H7 (cell line): ENCODE measurements at regions not wholly inside any gene's neighbourhood (a gene's known extent, or its start where the extent isn't known, plus 50 kb on each side); places are given as distances from the start of the nearest gene placed in this dataset.
"Not testable (repeated sequence)": the region's sequence is repeated elsewhere in the genome, so short reads cannot be mapped to it uniquely, and the experiment has no call there.

Experiments
- DNase-seq: peaks from one replicate; pipeline ENCODE4 v3.0.0; 2012
- H3K27me3 ChIP-seq: 2 replicates; pipeline ENCODE4 v1.6.0; 2011; ENCODE audit warnings: mild to moderate bottlenecking, low read length; ENCODE audit not compliant: control insufficient read depth, insufficient read depth
- H3K36me3 ChIP-seq: replicated peaks from 2 replicates; pipeline ENCODE4 v1.5.1; 2011; ENCODE audit warnings: low read length; ENCODE audit not compliant: control insufficient read depth, insufficient read depth
- H3K4me3 ChIP-seq: 2 replicates; pipeline ENCODE4 v1.5.1; 2011; ENCODE audit warnings: low read depth, mild to moderate bottlenecking, control low read depth, low read length, moderate library complexity; ENCODE audit not compliant: insufficient read depth

DNA sequence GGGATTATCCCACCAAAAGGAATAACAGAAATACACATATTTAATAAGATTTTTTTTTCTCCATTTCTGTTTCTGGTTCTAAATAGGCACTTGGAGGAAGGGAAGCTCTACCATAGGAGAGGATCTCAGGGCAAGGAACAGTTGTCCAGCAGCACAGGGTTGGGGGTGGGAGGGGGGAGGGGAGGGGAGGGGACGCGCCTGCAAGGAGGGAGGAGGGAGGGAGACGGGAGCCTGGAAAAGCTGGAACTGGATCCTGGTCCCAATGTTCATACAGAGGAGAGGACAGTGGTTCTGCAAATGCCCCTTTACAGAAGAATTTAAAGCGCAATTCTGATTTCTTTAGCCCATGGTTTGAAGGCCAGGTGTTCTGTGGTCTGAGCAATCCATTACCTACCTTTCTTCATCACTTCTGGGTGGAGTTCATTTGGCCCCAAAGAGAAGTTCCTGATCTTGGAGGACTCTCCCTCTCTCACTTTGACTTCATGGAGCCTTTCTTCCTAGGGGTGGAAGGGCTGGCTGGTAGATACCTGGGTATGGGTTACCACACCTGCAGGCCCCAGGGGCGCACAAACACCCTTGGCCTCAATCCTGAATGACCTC, 348.9 kb upstream of the NCAM1 start:
- H3K36me3 ChIP-seq, result no peaks in the 10 kb centered on the region
- no peak overlapping the region for H3K4me3 ChIP-seq
- no peaks in the 10 kb centered on the region for H3K27me3 ChIP-seq
- peak; percentile 72 for DNase-seq

DNA sequence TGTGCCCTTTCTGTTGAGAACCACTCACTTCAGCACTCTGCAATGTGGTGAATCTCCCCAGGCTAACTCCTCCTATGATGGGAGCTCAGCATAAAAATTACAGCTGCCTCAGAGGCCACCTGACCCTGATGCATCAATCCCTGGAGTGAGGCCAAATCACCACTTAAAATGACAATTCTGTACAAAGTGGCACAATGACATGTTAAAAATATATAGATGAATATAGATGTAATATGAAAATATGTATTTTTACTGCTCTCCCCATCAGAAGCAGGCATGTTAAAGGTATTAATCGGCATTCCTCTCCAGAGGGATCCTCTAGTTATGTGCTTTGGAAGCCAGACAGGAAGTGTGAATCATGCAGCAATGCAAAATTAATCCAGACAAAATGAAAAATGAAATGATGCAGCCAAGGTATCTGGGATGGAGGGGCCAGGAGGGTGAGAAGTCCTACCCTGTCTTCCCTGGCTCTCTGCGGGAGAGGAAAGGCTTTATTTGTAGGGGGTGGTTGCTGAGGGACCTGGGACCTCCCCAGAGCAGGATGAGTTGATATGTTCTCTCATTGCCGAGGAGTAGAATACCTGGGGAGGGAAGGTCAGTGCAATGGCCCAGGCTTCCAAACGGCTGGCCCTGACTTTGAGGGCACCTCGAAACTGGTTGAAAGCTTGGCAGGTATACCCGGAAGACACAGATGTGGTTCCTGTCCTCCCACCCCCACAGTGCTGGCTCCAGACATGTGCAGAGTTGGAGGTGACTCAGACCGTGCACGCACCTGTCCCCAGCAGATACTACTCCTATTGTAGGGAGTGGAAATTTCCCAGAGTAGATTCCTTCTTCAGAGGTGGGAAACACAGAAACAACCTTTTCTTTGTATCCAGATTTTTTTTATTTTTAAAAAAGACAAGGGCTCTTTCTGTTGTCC, 347.9 kb upstream of the NCAM1 start:
- H3K27me3 ChIP-seq, result no peaks in the 10 kb centered on the region
- H3K36me3 ChIP-seq, result no peaks in the 10 kb centered on the region
- no peak overlapping the region for H3K4me3 ChIP-seq
- no peak for DNase-seq

DNA sequence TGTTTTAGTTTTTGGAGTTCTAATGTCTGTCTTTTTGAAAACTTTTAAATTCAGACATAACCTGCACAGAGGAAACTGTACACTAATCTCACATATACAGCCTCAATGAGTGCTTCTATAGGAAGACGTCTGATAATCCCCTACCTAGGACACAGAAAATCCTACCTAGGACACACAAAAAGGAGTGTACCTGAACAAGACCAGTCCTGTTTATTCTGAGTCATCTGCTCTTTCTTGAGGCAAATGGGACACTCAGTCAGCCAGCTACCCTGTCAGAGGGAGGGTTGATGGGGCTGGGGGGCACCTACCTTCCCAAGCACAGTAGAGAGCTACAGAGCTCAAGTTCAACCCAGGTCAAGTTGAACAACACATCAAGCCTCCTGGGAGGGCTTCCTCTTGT, 346.6 kb upstream of the NCAM1 start:
- H3K36me3 ChIP-seq, result no peaks in the 10 kb centered on the region
- no peaks in the 10 kb centered on the region for H3K27me3 ChIP-seq
- no peak for DNase-seq
- no peak overlapping the region for H3K4me3 ChIP-seq

DNA sequence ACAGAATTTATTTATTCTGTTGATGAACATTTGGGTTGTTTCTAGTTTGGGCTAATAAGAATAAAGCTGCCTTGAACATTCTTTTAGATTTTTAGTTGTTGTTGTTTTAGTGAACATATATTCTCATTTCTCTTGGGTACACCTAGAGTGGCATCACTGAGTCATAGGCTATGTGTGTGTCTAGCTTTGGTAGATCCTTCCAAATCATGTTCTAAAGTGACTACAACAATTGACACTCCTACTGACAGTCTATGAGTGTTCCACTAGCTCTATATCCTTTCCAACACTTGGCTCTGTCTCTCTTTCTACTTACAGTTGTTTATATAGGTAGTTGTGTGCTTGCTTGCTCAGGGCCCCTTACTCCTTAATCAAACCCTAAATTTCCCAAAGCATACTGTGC, 346.0 kb upstream of the NCAM1 start:
- no peak overlapping the region for H3K4me3 ChIP-seq
- H3K27me3 ChIP-seq, result no peaks in the 10 kb centered on the region
- DNase-seq, result no peak
- H3K36me3 ChIP-seq, result no peaks in the 10 kb centered on the region

DNA sequence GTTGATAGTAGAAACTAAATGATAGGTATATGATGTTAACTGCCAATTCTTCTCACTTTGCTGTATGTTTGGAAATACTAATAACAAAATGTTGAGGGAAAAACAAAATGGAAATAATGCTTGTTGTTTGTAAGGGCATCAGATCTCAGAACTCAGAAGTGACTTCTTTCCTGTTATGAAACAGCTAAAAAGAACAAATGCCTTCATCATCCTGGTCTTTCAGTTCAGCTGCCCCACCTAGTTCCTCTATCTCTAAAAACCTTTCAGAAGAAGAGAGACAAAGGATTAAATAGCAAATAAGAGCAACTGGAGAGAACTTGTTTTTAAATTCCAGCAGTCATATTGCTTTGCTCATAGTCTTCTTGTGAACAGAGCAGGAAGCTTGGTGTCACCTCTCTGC, 345.3 kb upstream of the NCAM1 start:
- Histone ChIP-seq H3K4me3 (no peak overlapping the region), H3K36me3 (no peaks in the 10 kb centered on the region), H3K27me3 (no peaks in the 10 kb centered on the region)
- no peak for DNase-seq

DNA sequence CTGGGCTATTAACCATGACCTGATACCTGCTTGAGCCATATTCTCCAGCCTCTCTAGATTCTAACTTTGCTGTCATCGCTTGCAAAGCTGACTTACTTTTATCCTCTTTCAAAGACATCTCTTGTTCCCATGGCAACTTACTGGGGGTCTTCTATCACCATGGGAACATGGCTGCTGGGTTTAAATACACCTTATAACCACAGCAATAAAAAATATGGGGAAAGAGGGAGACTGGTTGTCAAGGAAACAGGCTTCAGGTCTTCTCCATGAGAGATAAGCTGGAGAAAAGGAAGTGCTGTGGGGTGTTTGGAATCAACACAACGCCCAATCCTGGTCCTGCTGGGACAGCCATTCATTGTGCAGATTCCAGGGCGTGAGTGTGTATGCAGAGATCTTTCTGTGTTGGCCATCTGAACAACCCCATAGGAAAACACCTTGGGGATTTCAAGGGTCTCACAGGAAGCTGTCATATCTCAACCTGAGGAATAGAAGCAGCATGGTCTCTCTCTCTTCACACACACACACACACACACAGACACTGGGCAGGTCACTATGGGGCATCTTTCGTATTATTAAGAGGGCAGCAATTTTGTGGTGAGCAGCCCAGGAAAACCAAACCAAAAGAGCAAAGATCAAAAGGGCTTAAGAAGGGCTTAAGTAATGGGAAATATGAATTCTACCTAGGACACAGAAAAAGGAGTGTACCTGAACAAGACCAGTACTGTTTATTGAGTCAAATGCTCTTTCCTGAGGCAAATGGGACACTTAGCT, 344.7 kb upstream of the NCAM1 start:
- no peaks in the 10 kb centered on the region for H3K27me3 ChIP-seq
- no peak overlapping the region for H3K4me3 ChIP-seq
- H3K36me3 ChIP-seq, result no peaks in the 10 kb centered on the region
- no peak for DNase-seq

DNA sequence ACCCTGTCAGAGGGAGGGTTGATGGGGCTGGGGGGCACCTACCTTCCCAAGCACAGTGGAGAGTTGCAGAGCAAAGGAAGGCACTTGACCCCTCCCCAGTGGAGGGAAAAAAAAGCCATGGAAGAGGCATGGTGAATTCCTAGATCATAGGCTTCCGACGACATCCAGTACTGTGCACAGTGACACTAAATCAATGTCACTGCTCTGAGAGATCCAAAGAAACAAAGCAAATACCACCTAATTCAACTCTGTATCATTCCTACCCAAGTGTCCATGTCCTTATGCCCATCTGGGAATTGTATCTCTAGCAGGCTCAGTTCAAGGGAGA, 344.2 kb upstream of the NCAM1 start:
- no peak for DNase-seq
- Histone ChIP-seq H3K4me3 (no peak overlapping the region), H3K27me3 (no peaks in the 10 kb centered on the region), H3K36me3 (no peaks in the 10 kb centered on the region)

DNA sequence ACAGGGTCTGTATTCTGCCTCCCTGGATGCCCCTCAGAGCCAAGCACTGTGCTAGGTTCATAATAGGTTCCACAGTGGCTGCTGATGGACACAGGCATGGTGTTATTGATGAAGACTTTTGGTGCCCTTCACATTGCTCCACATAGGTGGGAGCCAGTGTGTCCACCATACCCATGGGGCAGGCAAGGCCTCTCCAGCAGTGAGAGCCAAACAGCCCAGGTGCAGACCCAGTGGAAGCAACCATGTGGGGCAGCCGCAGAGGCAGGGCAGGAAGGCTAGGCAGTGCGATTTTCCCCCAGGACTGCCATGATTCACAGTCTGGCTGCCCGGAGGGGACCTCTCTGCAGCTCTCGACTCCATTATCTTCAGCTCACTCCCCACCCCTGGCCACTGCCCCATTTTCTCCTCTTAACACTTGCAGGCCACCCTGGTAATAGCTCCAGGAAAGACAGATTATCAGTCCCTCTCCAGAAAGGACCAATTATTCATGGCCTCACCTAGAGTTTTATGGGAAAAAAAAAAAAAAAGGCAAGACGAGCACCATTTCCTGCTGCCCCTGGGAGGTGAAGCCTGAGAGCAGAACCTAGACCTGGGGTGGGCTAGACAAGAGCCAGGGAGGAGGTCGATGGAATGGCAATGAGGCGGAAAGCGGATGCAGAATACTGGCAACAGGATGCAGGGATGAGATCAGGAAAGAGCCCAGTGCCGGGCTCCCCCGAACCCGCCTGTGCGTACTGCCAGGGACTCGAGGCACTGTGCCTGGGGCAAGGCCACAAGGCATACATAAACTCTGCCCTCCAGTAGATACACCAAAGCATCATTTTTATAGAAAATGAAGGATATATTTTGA, 343.0 kb upstream of the NCAM1 start:
- no peaks in the 10 kb centered on the region for H3K36me3 ChIP-seq
- H3K27me3 ChIP-seq, result no peaks in the 10 kb centered on the region
- DNase-seq, result no peak
- H3K4me3 ChIP-seq, result no peak overlapping the region

DNA sequence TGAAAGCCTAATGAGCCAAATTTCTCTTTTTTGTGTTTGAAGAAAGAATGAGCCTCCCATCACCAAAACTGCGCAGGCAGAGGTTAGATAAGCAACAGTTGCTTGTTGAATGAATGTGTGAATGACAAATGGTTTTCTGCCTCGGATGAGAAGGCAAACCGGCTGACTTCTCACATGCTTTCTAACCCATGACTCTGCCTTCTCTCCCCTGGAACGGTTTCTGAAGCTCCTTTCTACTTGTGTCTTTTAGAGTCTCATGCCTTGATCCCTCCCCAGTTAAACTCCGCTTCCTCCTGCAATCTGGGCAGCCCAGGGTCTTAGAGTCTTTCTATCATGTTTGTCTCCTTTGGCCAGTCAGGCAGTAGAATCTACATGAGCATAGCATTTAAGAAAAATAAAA, 342.1 kb upstream of the NCAM1 start:
- no peak for DNase-seq
- Histone ChIP-seq H3K36me3 (no peaks in the 10 kb centered on the region), H3K4me3 (no peak overlapping the region), H3K27me3 (no peaks in the 10 kb centered on the region)

DNA sequence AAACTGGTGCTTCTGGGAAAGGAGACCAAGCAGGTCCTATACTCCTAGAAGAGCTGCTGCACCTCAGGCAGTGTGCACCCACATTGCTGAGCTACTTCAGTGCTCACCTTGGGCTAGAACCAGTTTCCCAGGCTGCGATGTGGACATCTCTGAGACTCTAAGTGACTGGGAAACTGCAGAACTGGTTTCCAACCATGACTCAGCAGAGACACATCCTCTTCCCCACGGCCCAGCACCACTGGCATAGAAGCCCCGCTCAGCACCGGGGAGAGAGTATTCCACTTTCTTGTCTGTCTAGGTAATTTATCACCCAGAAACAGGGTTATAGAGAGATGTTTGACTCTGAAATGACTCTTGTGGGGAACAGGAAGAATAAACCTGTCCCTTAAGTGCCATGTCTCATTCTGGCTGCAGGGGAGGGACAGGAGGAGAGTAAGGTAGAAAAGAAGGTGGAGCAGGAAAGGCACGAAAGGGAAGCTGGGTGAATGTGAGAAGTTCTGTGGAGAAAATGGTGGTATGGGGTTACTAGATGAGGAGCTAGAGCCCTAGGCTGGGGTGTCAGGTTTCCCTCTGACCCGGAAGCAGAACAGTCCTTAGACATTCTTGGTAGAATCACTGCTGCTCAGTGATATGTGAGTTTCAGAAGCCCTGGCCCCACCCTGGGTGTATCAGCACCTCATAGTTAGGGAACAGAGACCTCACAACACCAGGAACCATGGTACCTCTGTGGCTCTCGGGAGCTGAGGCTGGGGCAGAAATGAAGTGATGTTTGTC, 340.4 kb upstream of the NCAM1 start:
- Histone ChIP-seq H3K27me3 (no peaks in the 10 kb centered on the region), H3K4me3 (no peak overlapping the region), H3K36me3 (no peaks in the 10 kb centered on the region)
- no peak for DNase-seq

DNA sequence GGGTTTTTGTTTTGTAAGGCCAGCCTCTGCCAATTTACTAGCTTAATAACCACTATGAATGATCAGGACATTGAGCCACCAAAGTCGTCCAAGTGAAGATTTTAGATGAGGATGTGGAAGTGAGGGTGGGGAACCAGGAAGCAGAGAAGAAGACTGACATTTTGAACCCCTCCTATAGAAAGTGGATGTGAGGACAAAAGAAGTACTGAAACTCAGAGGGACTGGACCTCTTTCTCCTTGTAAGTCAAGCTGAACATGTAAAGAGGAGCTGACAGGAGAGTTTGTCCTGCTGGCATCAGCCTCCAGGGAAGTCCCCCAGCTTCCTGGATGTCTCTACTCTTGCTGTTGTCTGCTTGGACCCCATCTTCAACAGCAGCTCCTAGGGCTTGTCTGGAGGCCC, 338.2 kb upstream of the NCAM1 start:
- H3K27me3 ChIP-seq, result no peaks in the 10 kb centered on the region
- DNase-seq, result no peak
- H3K36me3 ChIP-seq, result no peaks in the 10 kb centered on the region
- no peak overlapping the region for H3K4me3 ChIP-seq

DNA sequence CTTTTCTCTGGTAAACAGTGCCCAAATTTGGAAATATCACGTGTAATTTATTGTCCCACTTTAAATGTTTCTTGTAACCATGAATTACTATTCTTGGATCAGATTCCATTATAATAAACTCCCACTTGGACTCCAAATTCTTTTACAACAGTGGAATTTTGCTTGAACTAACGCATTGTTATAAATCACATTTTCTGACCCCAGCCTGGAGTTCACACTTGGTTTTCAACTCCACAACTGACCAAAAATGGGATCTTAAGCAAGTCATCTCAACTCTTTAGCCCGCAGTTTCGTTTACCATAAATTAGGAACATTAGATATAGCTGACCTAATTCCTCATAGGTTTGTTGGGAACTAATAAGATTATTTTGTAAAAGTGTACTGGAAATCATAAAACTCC, 336.8 kb upstream of the NCAM1 start:
- no peak for DNase-seq
- Histone ChIP-seq H3K4me3 (no peak overlapping the region), H3K36me3 (no peaks in the 10 kb centered on the region), H3K27me3 (no peaks in the 10 kb centered on the region)

DNA sequence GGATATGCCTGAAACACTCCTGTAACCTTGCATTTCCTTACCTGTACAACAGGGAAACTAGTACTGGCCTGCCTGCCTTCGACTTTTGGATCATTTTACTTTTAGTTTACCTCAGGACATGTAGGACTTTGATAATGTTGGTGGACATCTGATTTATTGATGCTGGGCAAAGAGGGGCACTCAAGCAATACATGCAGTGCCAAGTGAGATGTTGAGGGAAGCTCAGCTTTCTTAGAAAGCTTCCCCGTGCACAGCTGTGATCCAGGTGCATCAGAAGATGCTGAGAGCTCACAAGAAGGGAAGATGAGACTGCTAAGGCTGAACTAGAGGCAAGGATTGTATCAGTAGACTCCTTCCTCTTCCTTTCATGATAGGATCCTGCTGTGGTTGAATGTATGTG, 336.2 kb upstream of the NCAM1 start:
- not testable (repeated sequence) for H3K4me3 ChIP-seq, H3K36me3 ChIP-seq, H3K27me3 ChIP-seq, DNase-seq

DNA sequence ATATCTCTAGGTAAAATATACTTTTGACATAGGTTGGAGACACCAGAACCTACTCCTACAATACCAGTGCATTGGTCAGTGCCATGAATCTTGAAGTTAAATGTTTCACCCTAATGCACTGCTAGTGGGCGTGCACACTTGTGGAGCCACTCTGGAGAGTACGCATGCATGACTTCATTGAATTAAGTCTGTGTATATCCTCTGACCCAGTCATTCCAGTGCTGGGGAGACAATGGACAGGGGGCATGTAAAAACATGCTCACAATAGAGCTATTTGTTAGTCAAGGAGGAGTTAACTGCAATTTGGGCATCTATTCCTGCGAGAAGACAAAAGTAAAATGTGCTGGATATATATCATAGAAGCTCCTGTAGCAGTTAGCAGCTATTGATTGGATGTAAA, 335.4 kb upstream of the NCAM1 start:
- DNase-seq, result no peak
- Histone ChIP-seq H3K27me3 (no peaks in the 10 kb centered on the region), H3K4me3 (no peak overlapping the region)

More for the DNA sequence above, 335.4 kb upstream of the NCAM1 start:
- H3K36me3 ChIP-seq, result no peaks in the 10 kb centered on the region
